Activated naive CD4-positive, alpha-beta T cell treated with anti-CD3 and anti-CD28 coated beads, Interleukin-2, amount 10 ng/mL, durations not matched to agents 7 days and 5 days (primary cell): ENCODE measurements at regions not wholly inside any gene's neighbourhood (a gene's known extent, or its start where the extent isn't known, plus 50 kb on each side); places are given as distances from the start of the nearest gene placed in this dataset.
"Not testable (repeated sequence)": the region's sequence is repeated elsewhere in the genome, so short reads cannot be mapped to it uniquely, and the experiment has no call there.

Experiments used
- CTCF ChIA-PET: fragments of 350-600 bp; sonication (Branson Sonifier 250); formaldehyde crosslinking; loops from one replicate; lab custom pipeline; 2021; ENCODE audit warnings: antibody characterized with exemption; lab: Charles Lee
- DNase-seq: peaks from one replicate; pipeline ENCODE4 v3.0.0-alpha.2; 2020
- H3K27ac Mint-ChIP-seq: one replicate; pipeline ENCODE4 v1.8.0; 2021; ENCODE audit warnings: mild to moderate bottlenecking, moderate library complexity, mixed read lengths
- H3K27me3 Mint-ChIP-seq: one replicate; pipeline ENCODE4 v1.8.0; 2021; ENCODE audit warnings: mild to moderate bottlenecking, mixed read lengths
- H3K36me3 Mint-ChIP-seq: one replicate; pipeline ENCODE4 v1.8.0; 2021; ENCODE audit warnings: mixed read lengths
- H3K4me1 Mint-ChIP-seq: one replicate; pipeline ENCODE4 v1.8.0; 2021; ENCODE audit warnings: mixed read lengths
- H3K4me3 Mint-ChIP-seq: one replicate; pipeline ENCODE4 v1.8.0; 2021; ENCODE audit warnings: mild to moderate bottlenecking, moderate library complexity, mixed read lengths
- H3K9me3 Mint-ChIP-seq: one replicate; pipeline ENCODE4 v1.8.0; 2021; ENCODE audit warnings: mixed read lengths

DNA sequence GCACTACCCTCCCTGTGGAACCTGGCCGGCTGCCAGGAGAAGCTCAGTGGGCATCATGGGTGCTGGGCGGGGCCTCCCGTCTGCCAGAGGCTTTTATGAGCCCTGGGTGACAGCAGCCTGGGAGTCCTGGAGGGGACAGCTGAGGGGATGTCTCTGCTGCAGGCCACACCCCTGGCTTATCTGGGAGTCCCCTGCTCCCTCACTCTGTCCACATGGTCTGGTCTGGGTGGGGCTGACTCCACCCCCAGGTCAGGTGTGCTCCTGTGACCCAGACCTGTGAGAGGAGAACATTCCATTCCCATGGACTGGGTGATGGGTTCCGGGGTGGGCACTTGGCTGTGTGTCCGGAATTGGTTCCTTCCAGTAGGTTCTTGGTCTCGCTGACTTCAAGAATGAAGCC is 369.3 kb upstream of the SFSWAP start:
- CTCF ChIA-PET, H3K27me3 Mint-ChIP-seq, H3K9me3 Mint-ChIP-seq, H3K4me3 Mint-ChIP-seq, H3K27ac Mint-ChIP-seq, H3K4me1 Mint-ChIP-seq, H3K36me3 Mint-ChIP-seq, DNase-seq: not testable (repeated sequence)

DNA sequence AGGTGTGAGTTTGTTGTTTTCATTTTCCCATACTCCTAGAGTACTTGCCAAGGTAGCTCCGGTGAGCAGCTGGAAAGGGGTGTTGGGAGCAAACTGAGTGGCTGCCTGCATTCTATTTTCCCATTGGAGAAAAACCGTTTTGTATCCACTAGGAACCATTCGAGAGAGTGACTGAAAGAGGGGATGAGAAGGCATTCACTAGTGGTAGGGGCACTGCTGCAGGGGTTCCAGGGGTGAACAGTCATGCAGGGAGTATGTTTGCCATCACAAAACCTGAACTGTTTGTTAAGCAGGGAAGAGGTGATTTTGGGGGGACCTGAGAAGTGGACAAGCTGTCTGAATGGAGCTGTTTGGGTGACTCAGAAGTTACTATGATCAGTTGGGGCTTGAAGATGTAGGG is 367.5 kb upstream of the SFSWAP start:
- DNase-seq, CTCF ChIA-PET, H3K27ac Mint-ChIP-seq, H3K4me3 Mint-ChIP-seq, H3K4me1 Mint-ChIP-seq, H3K27me3 Mint-ChIP-seq, H3K9me3 Mint-ChIP-seq, H3K36me3 Mint-ChIP-seq: not testable (repeated sequence)

DNA sequence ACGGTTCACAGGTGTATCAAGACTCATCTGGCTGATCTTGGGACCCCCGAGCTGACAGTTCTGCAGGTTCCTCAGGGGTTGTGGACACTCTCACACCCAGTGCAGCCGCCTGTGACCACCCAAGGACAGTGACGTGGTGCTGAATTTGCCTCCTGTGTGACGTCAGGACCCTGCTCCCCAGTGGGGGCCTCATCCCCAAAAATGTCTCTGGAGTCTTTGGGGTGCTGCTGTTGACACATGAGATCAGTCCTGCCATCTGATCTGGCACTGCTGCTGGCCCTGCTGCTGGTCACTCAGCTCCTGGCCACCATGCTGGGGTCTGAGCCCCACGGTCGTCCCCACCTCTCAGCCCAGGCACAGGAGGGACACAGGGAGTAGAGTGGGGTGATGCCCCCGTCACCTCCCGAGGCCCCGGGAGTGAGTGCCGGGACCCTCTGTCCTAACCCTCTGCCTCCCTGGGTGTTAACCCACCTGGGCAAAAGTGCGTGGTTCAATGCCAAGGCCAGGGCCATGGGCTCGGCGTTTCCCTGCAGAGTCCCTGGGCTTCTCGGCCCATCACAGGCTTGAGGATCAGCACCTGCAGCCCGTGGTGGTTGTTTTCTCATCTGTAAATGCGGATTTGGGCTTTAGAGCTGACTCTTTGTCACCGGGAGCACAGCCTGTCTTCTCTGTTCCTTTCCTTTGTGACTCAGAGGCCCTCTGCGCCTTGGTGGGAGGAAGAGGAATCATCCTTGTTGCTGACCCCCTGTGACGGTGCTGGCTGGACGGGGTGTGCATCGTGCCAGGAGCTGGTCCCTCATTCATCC is 366.0 kb upstream of the SFSWAP start:
- H3K9me3 Mint-ChIP-seq, H3K4me1 Mint-ChIP-seq, H3K36me3 Mint-ChIP-seq, H3K27me3 Mint-ChIP-seq, DNase-seq, CTCF ChIA-PET, H3K4me3 Mint-ChIP-seq, H3K27ac Mint-ChIP-seq: not testable (repeated sequence)

DNA sequence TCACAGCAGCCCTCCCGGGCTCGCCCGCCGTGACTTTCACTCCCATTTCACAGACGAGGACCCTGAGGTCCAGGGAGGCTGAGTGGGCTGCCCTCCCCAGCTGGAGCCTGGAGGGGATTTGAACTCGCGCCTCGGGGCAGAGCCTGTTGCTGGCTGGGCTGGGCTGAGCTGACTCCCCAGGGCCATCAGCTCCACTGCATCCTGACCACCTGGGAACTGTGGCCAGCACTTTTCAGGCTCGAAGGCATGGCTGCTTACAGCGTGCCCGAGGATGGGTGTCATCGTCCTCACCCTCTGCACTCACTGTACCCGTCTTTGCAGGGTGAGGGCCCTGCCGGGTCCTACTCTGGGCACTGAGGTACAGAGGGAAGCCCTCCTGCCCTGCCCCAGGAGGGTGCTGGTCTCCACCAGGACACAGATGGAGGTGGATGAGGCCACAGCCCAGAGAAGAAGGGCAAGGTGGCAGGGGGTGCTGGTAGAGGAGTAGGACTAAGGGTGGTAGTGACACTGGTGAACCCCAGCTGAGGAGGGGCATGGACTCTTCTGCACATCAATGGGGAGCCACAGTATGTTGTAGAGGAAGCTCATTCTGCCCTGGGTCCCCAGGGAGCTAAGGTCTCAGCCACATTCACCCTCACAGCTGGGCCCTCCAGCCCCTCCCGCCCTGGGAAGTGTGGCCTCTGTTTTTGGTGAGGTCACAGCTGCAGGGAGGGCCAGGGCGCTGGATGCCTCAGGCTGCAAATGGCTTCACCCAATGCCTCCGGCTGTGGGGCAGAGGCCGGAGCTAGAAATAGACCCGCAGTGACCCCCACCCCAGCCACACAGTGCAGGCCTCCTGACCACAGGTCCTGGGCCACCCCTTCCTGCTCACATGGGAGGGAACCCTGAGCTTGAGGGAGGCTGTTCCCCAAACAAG is 365.1 kb upstream of the SFSWAP start:
- Mint-ChIP-seq H3K27ac (no peak overlapping the region), H3K9me3 (peaks cover 4% of the 10 kb centered on the region), H3K4me3 (no peak overlapping the region), H3K4me1 (no peaks in the 10 kb centered on the region), H3K27me3 (no peaks in the 10 kb centered on the region), H3K36me3 (no peaks in the 10 kb centered on the region)
- CTCF ChIA-PET: no interaction called here
- DNase-seq: no peak

DNA sequence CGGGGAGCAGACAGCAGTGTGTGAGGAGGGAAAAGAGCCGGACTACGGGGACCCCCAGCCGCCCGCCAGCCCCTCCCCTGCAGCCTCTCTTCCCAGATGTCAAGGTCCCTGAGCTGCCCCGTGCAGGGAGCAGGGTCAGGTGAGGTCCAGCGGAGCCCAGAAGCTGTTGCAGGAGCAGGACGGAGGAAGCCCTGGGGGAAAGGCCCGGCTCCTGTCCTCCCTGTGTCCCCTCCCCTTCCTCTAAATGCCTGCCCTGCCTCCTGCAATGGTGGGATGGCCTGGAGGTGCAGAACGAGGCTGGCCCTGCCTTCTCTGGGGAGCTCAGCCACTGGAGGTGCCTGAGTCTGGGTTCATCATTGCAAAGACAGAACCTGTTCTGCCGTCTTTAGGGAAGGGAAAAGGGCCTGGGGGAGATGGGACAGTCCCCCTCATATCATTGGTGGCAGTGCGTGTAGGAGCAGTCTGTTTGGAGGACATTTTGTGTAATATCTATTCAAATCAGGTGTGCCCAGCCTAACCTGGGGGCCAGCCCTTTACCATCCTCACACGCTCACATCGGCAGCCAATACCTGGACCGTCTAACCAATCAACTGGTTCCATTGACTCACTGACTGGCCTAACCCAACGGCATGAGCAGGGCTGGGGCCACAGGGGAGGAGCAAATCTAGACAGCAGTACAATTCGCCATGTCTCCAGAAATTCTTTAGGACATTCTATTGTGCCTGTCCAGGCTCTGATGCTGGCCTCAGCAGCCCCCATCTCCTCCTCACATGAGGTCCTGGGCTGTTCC is 364.1 kb upstream of the SFSWAP start:
- Mint-ChIP-seq H3K36me3 (no peaks in the 10 kb centered on the region), H3K27me3 (no peaks in the 10 kb centered on the region), H3K4me1 (no peaks in the 10 kb centered on the region), H3K27ac (no peak overlapping the region), H3K4me3 (no peak overlapping the region), H3K9me3 (peaks cover 4% of the 10 kb centered on the region)
- no peak for DNase-seq
- CTCF ChIA-PET: no interaction called here

DNA sequence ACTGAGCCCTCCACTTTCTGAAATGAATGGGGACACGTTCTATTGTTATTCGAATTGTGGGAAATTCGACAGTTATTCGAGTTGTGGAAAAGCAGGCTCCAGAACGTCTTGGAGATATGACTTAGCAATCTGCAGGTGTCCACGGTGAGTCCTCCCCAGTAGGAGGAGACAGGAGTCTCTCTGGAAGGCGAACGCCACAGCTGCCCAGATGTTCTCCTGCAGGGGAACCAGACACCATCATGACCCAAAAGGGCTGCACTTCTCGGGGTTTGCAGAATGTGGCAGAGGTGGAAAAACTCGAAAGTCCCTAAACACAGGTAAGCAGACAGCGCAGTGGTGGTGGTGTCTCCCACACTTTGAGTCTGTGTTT is 363.6 kb upstream of the SFSWAP start:
- H3K4me3 Mint-ChIP-seq: no peak overlapping the region
- H3K27me3 Mint-ChIP-seq: no peaks in the 10 kb centered on the region
- H3K27ac Mint-ChIP-seq: no peak overlapping the region
- no peak for DNase-seq
- no peaks in the 10 kb centered on the region for H3K4me1 Mint-ChIP-seq
- H3K36me3 Mint-ChIP-seq: no peaks in the 10 kb centered on the region
- CTCF ChIA-PET: no interaction called here
- H3K9me3 Mint-ChIP-seq: peaks cover 4% of the 10 kb centered on the region

DNA sequence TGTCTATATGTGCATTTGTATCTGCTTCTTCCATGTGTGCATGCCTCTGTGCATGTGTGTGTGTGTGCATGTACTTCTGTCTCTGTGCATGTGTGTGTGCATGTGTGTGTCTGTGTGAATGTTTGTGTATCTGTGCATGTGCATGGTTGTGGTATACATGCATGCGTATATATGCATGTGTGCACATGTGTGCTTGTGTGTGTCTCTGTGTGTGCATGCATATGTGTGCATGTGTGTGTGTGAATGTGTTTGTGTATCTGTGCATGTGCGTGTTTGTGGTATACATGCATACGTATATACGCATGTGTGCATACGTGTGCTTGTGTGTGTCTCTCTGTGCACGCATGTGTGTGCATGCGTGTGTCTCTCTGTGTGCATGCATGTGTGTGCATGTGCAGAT is 363.2 kb upstream of the SFSWAP start:
- DNase-seq: no peak
- no peak overlapping the region for H3K27ac Mint-ChIP-seq

DNA sequence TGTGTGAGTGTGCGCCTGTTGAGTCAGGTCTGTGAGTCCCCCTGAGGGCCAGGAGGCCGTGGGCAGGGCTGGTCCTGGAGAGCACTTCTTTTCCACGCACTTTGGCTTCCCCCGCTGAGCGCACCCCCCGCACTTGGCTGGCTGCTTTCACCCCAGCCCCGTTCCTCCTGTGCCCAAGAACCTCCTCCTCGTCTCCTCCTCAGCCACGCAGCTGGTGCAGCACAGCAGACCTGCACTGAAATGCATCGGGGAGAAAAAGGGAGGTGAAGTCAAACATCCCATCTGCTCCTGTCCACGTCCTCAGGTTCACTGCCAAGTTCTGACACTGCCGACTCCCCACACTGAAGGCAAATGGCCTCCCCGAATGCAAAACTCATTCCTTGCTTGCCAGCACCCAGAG is 362.7 kb upstream of the SFSWAP start:
- Mint-ChIP-seq H3K27me3 (no peaks in the 10 kb centered on the region), H3K4me1 (no peaks in the 10 kb centered on the region), H3K4me3 (no peak overlapping the region), H3K36me3 (no peaks in the 10 kb centered on the region), H3K27ac (no peak overlapping the region), H3K9me3 (peaks cover 4% of the 10 kb centered on the region)
- no peak for DNase-seq
- CTCF ChIA-PET: no interaction called here

More for the DNA sequence above, 363.2 kb upstream of the SFSWAP start:
- no peaks in the 10 kb centered on the region for H3K4me1 Mint-ChIP-seq
- no peaks in the 10 kb centered on the region for H3K27me3 Mint-ChIP-seq
- no peaks in the 10 kb centered on the region for H3K36me3 Mint-ChIP-seq
- CTCF ChIA-PET: no interaction called here
- peaks cover 4% of the 10 kb centered on the region for H3K9me3 Mint-ChIP-seq
- no peak overlapping the region for H3K4me3 Mint-ChIP-seq

DNA sequence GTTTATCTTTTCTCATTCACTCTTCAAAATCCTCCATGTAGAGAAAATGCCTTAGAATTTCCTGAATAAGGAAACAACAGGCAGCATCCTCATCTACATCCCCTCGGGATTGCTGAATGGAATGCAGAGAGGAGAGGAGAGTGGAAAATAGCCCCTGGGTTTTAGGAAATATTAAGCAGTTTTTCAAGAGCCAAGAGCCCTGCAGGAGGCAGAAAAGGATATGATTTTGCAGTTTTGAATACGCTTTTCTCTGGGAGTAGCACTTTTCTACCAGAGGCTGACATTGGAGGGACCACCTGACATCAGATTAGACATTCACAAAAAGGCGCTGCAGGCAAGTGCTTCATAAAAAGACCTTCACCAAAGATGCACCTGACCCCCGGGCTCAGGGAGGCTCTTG is 362.2 kb upstream of the SFSWAP start:
- H3K4me3 Mint-ChIP-seq: no peak overlapping the region
- no peaks in the 10 kb centered on the region for H3K4me1 Mint-ChIP-seq
- CTCF ChIA-PET: no interaction called here
- DNase-seq: no peak
- H3K27ac Mint-ChIP-seq: no peak overlapping the region
- H3K9me3 Mint-ChIP-seq: peaks cover 4% of the 10 kb centered on the region
- H3K36me3 Mint-ChIP-seq: no peaks in the 10 kb centered on the region
- H3K27me3 Mint-ChIP-seq: no peaks in the 10 kb centered on the region

DNA sequence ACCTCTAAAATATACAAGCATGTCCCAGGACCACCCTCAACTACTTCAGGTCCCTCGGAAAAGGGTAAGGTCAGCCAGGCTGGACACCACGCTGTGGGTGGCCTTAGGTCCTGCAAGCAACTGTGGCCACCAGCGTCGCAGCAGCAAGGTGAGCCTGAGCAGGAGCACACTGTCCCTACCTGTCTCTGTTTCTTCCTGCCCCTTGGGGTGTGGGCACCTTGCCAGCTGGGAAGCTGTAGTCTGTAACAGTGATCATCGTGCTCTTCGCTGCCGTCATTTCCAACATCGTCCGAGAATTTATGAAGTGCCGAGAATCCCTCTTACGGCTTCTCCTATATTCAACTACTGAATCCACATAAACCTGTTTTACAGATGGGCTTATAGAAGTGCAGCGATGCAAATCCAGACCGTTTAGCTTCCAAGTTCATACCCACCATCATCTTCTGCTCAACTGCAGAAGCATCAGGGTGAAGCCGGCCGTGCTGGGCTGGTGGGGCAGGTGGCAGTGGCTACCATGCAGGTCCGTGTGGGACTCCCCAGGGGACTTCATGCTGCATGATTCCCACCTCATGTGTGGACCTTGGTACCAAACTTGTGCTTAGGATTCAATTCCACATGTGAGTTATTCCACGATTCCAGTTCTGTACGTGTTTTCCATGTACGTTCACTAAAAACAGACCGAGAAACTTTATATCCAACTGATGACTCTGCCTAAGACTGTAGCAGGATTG is 361.3 kb upstream of the SFSWAP start:
- Mint-ChIP-seq H3K4me3 (no peak overlapping the region), H3K9me3 (peaks cover 4% of the 10 kb centered on the region)

DNA sequence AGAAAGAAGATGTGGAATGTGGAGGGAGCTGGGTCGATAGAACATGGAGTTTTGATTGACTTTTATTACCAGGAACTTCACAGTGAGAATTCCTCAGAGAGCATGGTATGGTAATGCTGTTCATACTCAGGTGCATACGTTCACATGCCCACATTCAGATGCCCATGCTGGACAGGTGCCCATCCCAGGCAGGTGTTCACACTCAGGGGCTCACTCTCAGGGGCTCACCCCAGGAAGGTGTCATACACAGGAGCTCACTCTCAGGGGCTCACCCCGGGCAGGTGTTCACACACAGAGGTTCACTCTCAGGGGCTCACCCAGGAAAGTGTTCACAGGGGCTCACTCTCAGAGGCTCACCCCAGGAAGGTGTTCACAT is 360.0 kb upstream of the SFSWAP start:
- no peaks in the 10 kb centered on the region for H3K4me1 Mint-ChIP-seq
- H3K4me3 Mint-ChIP-seq: no peak overlapping the region
- DNase-seq: no peak
- no peak overlapping the region for H3K27ac Mint-ChIP-seq
- CTCF ChIA-PET: no interaction called here
- no peaks in the 10 kb centered on the region for H3K27me3 Mint-ChIP-seq
- H3K9me3 Mint-ChIP-seq: peaks cover 4% of the 10 kb centered on the region
- no peaks in the 10 kb centered on the region for H3K36me3 Mint-ChIP-seq

More for the DNA sequence above, 361.3 kb upstream of the SFSWAP start:
- Mint-ChIP-seq H3K27me3 (no peaks in the 10 kb centered on the region), H3K36me3 (no peaks in the 10 kb centered on the region), H3K4me1 (no peaks in the 10 kb centered on the region), H3K27ac (no peak overlapping the region)
- CTCF ChIA-PET: no interaction called here
- no peak for DNase-seq

DNA sequence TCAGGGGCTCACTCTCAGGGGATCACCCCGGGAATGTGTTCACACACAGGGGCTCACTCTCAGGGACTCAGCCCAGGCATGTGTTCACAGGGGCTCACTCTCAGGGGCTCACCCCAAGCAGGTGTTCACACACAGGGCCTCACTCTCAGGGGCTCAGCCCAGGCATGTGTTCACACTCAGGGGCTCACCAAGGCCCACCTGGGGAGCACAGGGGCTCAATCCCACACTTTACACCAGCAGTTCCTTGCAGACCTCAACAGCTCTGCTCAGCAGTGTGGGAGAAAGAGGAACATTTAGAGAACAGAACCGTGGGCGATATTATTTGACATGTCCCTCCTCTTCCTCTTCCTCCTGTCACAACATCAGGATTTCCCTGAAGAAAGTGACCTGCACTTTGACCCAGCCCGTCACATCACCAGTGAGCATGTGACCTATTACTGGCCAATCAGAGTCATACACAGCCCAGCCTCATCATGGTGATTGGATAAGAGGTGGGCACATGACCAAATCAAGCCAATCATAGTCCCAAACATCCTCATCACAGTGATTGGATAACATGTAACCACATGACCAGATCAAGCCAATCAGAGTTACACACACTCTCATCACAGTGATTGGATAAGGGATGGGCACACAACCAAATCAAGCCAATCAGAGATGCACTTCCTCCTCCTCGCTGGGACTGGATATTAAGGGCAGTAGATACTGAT is 359.4 kb upstream of the SFSWAP start:
- Mint-ChIP-seq H3K4me3 (no peak overlapping the region), H3K27ac (no peak overlapping the region)

DNA sequence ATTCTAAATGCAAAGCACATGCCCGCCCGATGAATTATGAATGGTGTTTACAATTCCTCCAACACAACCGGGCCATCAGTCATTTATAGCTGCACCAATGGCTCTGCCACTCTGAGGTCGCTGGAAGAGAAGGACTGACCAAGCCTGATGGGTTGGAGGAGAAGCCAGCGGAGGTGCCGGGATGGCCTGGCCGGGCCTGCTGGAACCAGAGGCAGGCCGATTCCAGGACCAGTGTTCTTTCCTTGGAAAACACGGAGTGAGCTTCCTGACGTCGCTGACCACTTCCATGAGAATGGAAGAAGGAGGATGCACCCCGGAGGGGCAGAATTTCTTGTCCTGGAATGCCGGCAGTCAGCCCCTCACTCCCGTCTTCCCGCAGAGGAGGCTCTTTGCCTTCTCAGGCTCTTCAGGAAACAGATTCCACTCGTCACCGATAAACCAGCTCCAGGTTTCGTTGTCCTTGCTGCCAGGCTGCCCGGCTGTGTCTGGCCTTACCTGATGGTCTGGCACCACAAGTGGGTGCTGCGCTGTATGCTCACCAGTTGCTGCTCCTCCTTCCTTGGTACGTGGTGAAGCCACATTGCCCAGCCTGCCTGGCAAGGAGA is 358.5 kb upstream of the SFSWAP start:
- Mint-ChIP-seq H3K36me3 (no peaks in the 10 kb centered on the region), H3K4me1 (no peaks in the 10 kb centered on the region), H3K9me3 (peaks cover 4% of the 10 kb centered on the region), H3K4me3 (no peak overlapping the region), H3K27ac (no peak overlapping the region), H3K27me3 (no peaks in the 10 kb centered on the region)
- no peak for DNase-seq
- CTCF ChIA-PET: no interaction called here

More for the DNA sequence above, 359.4 kb upstream of the SFSWAP start:
- CTCF ChIA-PET: no interaction called here
- Mint-ChIP-seq H3K9me3 (peaks cover 4% of the 10 kb centered on the region), H3K36me3 (no peaks in the 10 kb centered on the region), H3K27me3 (no peaks in the 10 kb centered on the region), H3K4me1 (no peaks in the 10 kb centered on the region)
- DNase-seq: no peak
